ENCODE measurements at regions not wholly inside any gene's neighbourhood (a gene's known extent, or its start where the extent isn't known, plus 50 kb on each side); places are given as distances from the start of the nearest gene placed in this dataset.

DNA sequence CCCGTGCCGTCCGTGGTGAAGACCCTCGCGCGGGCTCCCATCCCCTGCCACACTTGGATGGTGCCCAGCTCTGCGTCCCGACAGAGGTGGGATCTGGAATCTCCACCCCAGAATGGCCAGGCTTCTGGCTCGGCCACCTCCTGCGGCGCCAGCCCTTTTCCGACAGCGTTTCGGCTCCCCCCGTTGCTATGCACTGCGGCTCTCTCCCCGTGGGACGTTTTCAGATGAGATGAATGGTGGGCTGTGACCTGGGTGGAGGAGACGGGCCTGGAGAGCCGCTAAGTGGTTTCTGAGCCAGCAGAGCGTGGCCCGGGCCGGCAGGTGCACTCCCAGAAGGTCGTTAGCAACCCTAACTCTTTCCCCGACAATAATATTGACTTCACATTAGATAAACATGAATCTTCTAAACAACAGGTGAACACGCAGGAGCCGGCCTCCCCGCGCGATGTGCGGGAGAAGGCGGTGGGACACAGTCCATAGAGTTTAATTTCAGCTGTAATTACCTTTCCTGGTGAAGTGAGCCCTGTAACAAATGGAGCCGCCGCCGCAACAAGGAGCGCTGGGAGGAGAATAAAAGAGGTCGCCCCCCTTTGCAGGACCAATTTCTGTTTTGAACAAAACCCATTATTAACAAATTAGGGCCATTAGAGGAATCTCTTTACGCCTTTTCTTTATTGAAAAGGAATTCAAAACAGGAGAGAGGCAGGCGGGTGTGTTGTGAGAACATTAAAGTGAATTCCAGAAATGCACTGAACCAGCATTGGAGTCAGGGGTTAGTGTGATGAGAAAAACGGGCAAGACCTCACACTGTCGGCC is 294.3 kb upstream of the PFKP start:
- Histone ChIP-seq H3K27me3 (ENCODE audit: control insufficient read depth, insufficient read depth, low read length) (no peaks in the 10 kb centered on the region), H2AK5ac (ENCODE audit: low read depth, low read length) (no peak overlapping the region), H3K4me2 (ENCODE audit: low read depth, low read length) (no peak overlapping the region), H3K4me1 (ENCODE audit: control insufficient read depth, insufficient read depth, low read length) (no peaks in the 10 kb centered on the region), H2BK15ac (ENCODE audit: low read depth, low read length) (no peak overlapping the region), H3K14ac (replicated peaks; ENCODE audit: low read depth, low read length) (no peak overlapping the region), H3K9me3 (ENCODE audit: control insufficient read depth, insufficient read depth, low read length) (peaks cover 16% of the 10 kb centered on the region), H4K91ac (ENCODE audit: insufficient read depth, low read depth, low read length) (no peak overlapping the region), H3K79me1 (ENCODE audit: low read depth in 1 of 2, low read length in 2 of 2) (no peaks in the 10 kb centered on the region), H2BK20ac (ENCODE audit: low read depth, low read length) (no peak overlapping the region), H4K5ac (ENCODE audit: low read depth, low read length) (no peak overlapping the region), H3K4ac (ENCODE audit: low read depth, low read length) (no peak overlapping the region), H3K36me3 (ENCODE audit: control insufficient read depth, insufficient read depth, low read length) (no peaks in the 10 kb centered on the region), H2AK9ac (replicated peaks; ENCODE audit: low read depth, low read length, poor library complexity) (no peak overlapping the region), H2AFZ (replicated peaks; ENCODE audit: low read length, poor library complexity) (no peak overlapping the region), H3K9ac (ENCODE audit: low read depth, low read length) (no peak overlapping the region), H3K9me1 (ENCODE audit: insufficient read depth, low read length) (no peaks in the 10 kb centered on the region), H3K56ac (ENCODE audit: extremely low read depth, insufficient read depth, low read length) (no peak overlapping the region), H3K18ac (ENCODE audit: low read depth, low read length) (no peak overlapping the region), H2BK120ac (ENCODE audit: low read depth, low read length) (no peak overlapping the region), H2BK5ac (ENCODE audit: low read depth, low read length, poor library complexity, severe bottlenecking) (no peak overlapping the region), H4K8ac (ENCODE audit: low read depth in 2 of 2, low read length in 2 of 2) (no peak overlapping the region), H3K23ac (ENCODE audit: low read depth, low read length) (no peak overlapping the region), H3K27ac (ENCODE audit: insufficient read depth, low read length) (no peak overlapping the region), H4K20me1 (ENCODE audit: insufficient read depth, low read length) (no peaks in the 10 kb centered on the region), H3K4me3 (ENCODE audit: insufficient read depth, low read depth, low read length) (no peak overlapping the region)
- ChIA-PET CTCF (no interaction called here), POLR2A (ENCODE audit: unreplicated experiment) (no interaction called here)
- WGBS, 2 experiments (ENCODE audit: extremely low coverage in 2 of 2, insufficient read length in 1 of 2) = 80% methylated on average over 10 of the region's 41 CpGs; no CpG with 5 or more reads in 1 of the 2 experiments
- in situ Hi-C loops (cut with MboI; ENCODE audit: low sequenced_read_pairs) = no loop called here
- ATAC-seq (ENCODE audit: low read depth) (no peak), DNase-seq (no peak)
- BruUV-seq (replicated peaks) = no TSS peak
- intact Hi-C loops (cut with micrococcal nuclease) = no loop called here
- dilution Hi-C loops (cut with HindIII; ENCODE audit: low sequenced_read_pairs, unreplicated experiment) = no loop called here
- no peak for TF ChIP-seq NFE2L2 (IDR thresholded peaks at IDR 0.05; ENCODE audit: low read depth, low read length)
- no peak for TF ChIP-seq MAZ (IDR thresholded peaks at IDR 0.05; ENCODE audit: borderline replicate concordance, low read depth, low read length)
- no peak for TF ChIP-seq CHD1 (IDR thresholded peaks at IDR 0.05; ENCODE audit: low read depth, low read length)
- TF ChIP-seq SMC3 (IDR thresholded peaks at IDR 0.05; ENCODE audit: low read depth, low read length) = no peak
- no peak for TF ChIP-seq CEBPB (IDR thresholded peaks at IDR 0.05; ENCODE audit: low read depth, low read length)
- no peak for TF ChIP-seq RAD21 (IDR thresholded peaks at IDR 0.05; ENCODE audit: low read length)
- TF ChIP-seq FOS (IDR thresholded peaks at IDR 0.05; ENCODE audit: low read depth, low read length) = no peak
- TF ChIP-seq, protein P1, sequence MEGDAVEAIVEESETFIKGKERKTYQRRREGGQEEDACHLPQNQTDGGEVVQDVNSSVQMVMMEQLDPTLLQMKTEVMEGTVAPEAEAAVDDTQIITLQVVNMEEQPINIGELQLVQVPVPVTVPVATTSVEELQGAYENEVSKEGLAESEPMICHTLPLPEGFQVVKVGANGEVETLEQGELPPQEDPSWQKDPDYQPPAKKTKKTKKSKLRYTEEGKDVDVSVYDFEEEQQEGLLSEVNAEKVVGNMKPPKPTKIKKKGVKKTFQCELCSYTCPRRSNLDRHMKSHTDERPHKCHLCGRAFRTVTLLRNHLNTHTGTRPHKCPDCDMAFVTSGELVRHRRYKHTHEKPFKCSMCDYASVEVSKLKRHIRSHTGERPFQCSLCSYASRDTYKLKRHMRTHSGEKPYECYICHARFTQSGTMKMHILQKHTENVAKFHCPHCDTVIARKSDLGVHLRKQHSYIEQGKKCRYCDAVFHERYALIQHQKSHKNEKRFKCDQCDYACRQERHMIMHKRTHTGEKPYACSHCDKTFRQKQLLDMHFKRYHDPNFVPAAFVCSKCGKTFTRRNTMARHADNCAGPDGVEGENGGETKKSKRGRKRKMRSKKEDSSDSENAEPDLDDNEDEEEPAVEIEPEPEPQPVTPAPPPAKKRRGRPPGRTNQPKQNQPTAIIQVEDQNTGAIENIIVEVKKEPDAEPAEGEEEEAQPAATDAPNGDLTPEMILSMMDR (conservative IDR thresholded peaks at IDR 0.05; ENCODE audit: low read depth, low read length) = no peak
- TF ChIP-seq, protein P2, sequence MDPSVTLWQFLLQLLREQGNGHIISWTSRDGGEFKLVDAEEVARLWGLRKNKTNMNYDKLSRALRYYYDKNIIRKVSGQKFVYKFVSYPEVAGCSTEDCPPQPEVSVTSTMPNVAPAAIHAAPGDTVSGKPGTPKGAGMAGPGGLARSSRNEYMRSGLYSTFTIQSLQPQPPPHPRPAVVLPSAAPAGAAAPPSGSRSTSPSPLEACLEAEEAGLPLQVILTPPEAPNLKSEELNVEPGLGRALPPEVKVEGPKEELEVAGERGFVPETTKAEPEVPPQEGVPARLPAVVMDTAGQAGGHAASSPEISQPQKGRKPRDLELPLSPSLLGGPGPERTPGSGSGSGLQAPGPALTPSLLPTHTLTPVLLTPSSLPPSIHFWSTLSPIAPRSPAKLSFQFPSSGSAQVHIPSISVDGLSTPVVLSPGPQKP (IDR thresholded peaks at IDR 0.05; ENCODE audit: borderline replicate concordance, low read depth, low read length) = no peak
- no peak for TF ChIP-seq POLR2A (IDR thresholded peaks at IDR 0.05; ENCODE audit: low read depth, low read length)
- no peak for TF ChIP-seq BHLHE40 (IDR thresholded peaks at IDR 0.05; ENCODE audit: low read depth, low read length)
- no peak for TF ChIP-seq RFX5 (IDR thresholded peaks at IDR 0.05; ENCODE audit: low read depth, low read length)
- TF ChIP-seq RCOR1 (IDR thresholded peaks at IDR 0.05; ENCODE audit: insufficient replicate concordance, low read length) = no peak
- no peak for TF ChIP-seq MXI1 (IDR thresholded peaks at IDR 0.05; ENCODE audit: borderline replicate concordance, low read depth, low read length)
